22Rv1 (cell line): ENCODE measurements at regions not wholly inside any gene's neighbourhood (a gene's known extent, or its start where the extent isn't known, plus 50 kb on each side); places are given as distances from the start of the nearest gene placed in this dataset.

Experiments used
- H3K27ac ChIP-seq: fragments of 450-650 bp; 2 replicates; pipeline ENCODE4 v1.5.1; 2017
- CTCF ChIP-seq: fragments of 450-650 bp; IDR thresholded peaks from 2 replicates; pipeline ENCODE4 v1.5.1; 2017; ENCODE audit warnings: mild to moderate bottlenecking
- ZFX ChIP-seq: fragments of 450-650 bp; IDR thresholded peaks from 2 replicates; pipeline ENCODE4 v1.6.1; 2017; ENCODE audit warnings: antibody characterized with exemption, borderline replicate concordance

- TF ChIP-seq CTCF (no peak), ZFX (no peak)
- H3K27ac ChIP-seq: no peak overlapping the region
These were observed 320.4 kb downstream of the GLRX3 start for GRCh38 chr10:130456616-130457015.

GRCh38 chr10:130458509-130458908 lies 322.3 kb downstream of the GLRX3 start:
- H3K27ac ChIP-seq: no peak overlapping the region
- no peak for TF ChIP-seq ZFX
- TF ChIP-seq CTCF: no peak

GRCh38 chr10:130459011-130459410 lies 322.8 kb downstream of the GLRX3 start:
- TF ChIP-seq CTCF: no peak
- no peak for TF ChIP-seq ZFX
- H3K27ac ChIP-seq: no peak overlapping the region

- TF ChIP-seq ZFX (no peak), CTCF (no peak)
- no peak overlapping the region for H3K27ac ChIP-seq
These were observed 323.8 kb downstream of the GLRX3 start for GRCh38 chr10:130459851-130460490.

GRCh38 chr10:130461631-130462030 lies 325.4 kb downstream of the GLRX3 start:
- no peak for TF ChIP-seq CTCF
- TF ChIP-seq ZFX: no peak

GRCh38 chr10:130463104-130463875 lies 327.1 kb downstream of the GLRX3 start:
- TF ChIP-seq ZFX: no peak
- TF ChIP-seq CTCF: no peak
- H3K27ac ChIP-seq: no peak overlapping the region

More at GRCh38 chr10:130461631-130462030, 325.4 kb downstream of the GLRX3 start:
- H3K27ac ChIP-seq: no peak overlapping the region

GRCh38 chr10:130463876-130464364 lies 327.7 kb downstream of the GLRX3 start:
- TF ChIP-seq ZFX: no peak
- TF ChIP-seq CTCF: no peak
- H3K27ac ChIP-seq: no peak overlapping the region
